ENCODE measurements at regions not wholly inside any gene's neighbourhood (a gene's known extent, or its start where the extent isn't known, plus 50 kb on each side); places are given as distances from the start of the nearest gene placed in this dataset.
"Not testable (repeated sequence)": the region's sequence is repeated elsewhere in the genome, so short reads cannot be mapped to it uniquely, and the experiment has no call there.

- DNase-seq (ENCODE audit: low spot score) (no peak), ATAC-seq (no peak)
- intact Hi-C loops (cut with DNase I), result no loop called here
Observed at GRCh38 chr1:234776256-234776875, 166.4 kb upstream of the IRF2BP2 start.

- intact Hi-C loops (cut with DNase I), result no loop called here
- DNase-seq (ENCODE audit: low spot score) (no peak), ATAC-seq (no peak)
Observed at GRCh38 chr1:234775477-234776246, 165.7 kb upstream of the IRF2BP2 start.

- DNase-seq (ENCODE audit: low spot score) (no peak), ATAC-seq (no peak)
Observed at GRCh38 chr1:234774971-234775370, 165.0 kb upstream of the IRF2BP2 start.

GRCh38 chr1:234773936-234774677 lies 164.1 kb upstream of the IRF2BP2 start:
- ATAC-seq (no peak), DNase-seq (ENCODE audit: low spot score) (no peak)
- intact Hi-C loops (cut with DNase I), result no loop called here

More at GRCh38 chr1:234774971-234775370, 165.0 kb upstream of the IRF2BP2 start:
- intact Hi-C loops (cut with DNase I), result no loop called here

- intact Hi-C loops (cut with DNase I), result no loop called here
- ATAC-seq, result peak; percentile 67
- DNase-seq (ENCODE audit: low spot score), result no peak
Observed at GRCh38 chr1:234772345-234773147, 162.6 kb upstream of the IRF2BP2 start.

- ATAC-seq (no peak), DNase-seq (ENCODE audit: low spot score) (no peak)
- intact Hi-C loops (cut with DNase I), result no loop called here
Observed at GRCh38 chr1:234771642-234772344, 161.8 kb upstream of the IRF2BP2 start.

- intact Hi-C loops (cut with DNase I), result no loop called here
- ATAC-seq (no peak), DNase-seq (ENCODE audit: low spot score) (no peak)
Observed at GRCh38 chr1:234770924-234771540, 161.1 kb upstream of the IRF2BP2 start.

- intact Hi-C loops (cut with DNase I), result no loop called here
Observed at GRCh38 chr1:234769986-234770795, 160.2 kb upstream of the IRF2BP2 start.

GRCh38 chr1:234769284-234769985 lies 159.5 kb upstream of the IRF2BP2 start:
- intact Hi-C loops (cut with DNase I), result no loop called here
- ATAC-seq, result no peak
- no peak for DNase-seq (ENCODE audit: low spot score)

More at GRCh38 chr1:234769986-234770795, 160.2 kb upstream of the IRF2BP2 start:
- DNase-seq (ENCODE audit: low spot score) (no peak), ATAC-seq (no peak)

- intact Hi-C loops (cut with DNase I), result no loop called here
- ATAC-seq, result no peak
- no peak for DNase-seq (ENCODE audit: low spot score)
Observed at GRCh38 chr1:234768569-234769283, 158.7 kb upstream of the IRF2BP2 start.

GRCh38 chr1:234768171-234768568 lies 158.2 kb upstream of the IRF2BP2 start:
- DNase-seq (ENCODE audit: low spot score), result no peak
- intact Hi-C loops (cut with DNase I), result no loop called here
- no peak for ATAC-seq

- ATAC-seq (no peak), DNase-seq (ENCODE audit: low spot score) (no peak)
- intact Hi-C loops (cut with DNase I), result no loop called here
Observed at GRCh38 chr1:234765672-234766071, 155.7 kb upstream of the IRF2BP2 start.

- no peak for ATAC-seq
- no peak for DNase-seq (ENCODE audit: low spot score)
- intact Hi-C loops (cut with DNase I), result no loop called here
Observed at GRCh38 chr1:234765181-234765580, 155.2 kb upstream of the IRF2BP2 start.

GRCh38 chr1:234763910-234764309 lies 153.9 kb upstream of the IRF2BP2 start:
- ATAC-seq (no peak), DNase-seq (ENCODE audit: low spot score) (no peak)
- intact Hi-C loops (cut with DNase I), result no loop called here

GRCh38 chr1:234763367-234763766 lies 153.4 kb upstream of the IRF2BP2 start:
- intact Hi-C loops (cut with DNase I), result no loop called here
- DNase-seq (ENCODE audit: low spot score), result no peak
- no peak for ATAC-seq

GRCh38 chr1:234762127-234762526 lies 152.1 kb upstream of the IRF2BP2 start:
- DNase-seq (ENCODE audit: low spot score); ATAC-seq; intact Hi-C loops (cut with DNase I): not testable (repeated sequence)

Data from sciatic nerve (tissue), 2 donors.